ENCODE measurements at regions not wholly inside any gene's neighbourhood (a gene's known extent, or its start where the extent isn't known, plus 50 kb on each side); places are given as distances from the start of the nearest gene placed in this dataset.

DNA sequence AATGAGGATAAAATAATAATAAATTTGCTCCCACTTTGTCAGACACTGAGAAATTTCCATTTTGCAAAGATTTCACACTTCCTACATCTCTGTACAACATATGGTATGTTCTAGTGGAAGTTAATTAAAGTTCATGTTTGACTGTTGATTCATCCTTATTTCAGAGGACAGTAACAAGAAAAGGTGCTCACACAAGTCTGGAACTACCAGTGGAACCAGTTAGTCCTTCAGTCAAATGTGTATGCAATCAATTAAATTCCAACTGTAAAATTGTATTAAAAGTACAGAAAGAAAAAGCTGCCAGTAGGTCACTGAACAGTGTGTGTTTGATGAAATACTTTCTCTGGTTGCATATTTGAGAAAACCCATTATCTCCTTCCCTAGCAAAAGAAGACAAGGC is 496.0 kb upstream of the PKN2 start:
- DNase-seq: no peak

- DNase-seq: no peak
Observed at GRCh38 chr1:88189525-88189924, 494.5 kb upstream of the PKN2 start.

DNA sequence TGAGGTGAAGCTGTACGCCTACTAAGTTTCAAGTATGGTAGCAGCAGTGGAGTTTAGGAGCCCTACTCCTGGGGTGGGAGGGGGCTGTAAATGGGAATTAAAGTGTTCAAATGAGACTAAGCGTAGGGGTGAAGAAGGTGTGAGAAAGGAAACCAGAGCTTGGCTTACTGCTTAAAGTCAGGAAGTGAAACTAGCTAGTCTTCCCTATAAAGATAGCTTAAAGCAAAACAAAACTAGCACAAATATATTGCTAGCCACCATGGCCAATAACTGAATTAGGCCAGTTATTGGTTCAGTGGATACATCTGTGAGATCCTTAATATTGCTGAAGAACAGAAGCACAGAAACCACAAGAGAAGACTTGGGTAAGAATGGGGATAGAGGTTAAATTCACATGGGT is 492.2 kb upstream of the PKN2 start:
- no peak for DNase-seq

- DNase-seq: no peak
Observed at GRCh38 chr1:88194542-88194941, 489.5 kb upstream of the PKN2 start.

DNA sequence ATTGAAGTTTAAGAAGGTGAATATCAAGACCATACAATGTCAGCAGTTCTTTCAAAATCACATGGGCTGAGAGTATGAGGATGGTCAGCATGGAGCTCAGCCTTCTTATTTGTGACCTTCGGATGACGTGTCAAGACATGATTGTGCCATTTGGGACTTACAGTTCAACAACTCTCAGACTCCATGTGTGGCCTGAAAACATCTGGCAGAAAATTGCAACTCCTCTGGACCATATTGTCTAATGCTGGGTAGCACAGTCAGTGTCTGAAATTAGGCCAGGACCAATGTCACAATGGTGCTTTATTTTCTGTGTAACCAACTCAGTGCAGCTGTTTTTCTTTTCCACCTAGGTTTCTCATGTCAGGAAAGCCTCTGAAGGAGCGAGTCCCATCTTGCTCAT is 483.5 kb upstream of the PKN2 start:
- DNase-seq: no peak

GRCh38 chr1:88204111-88204510 is 480.0 kb upstream of the PKN2 start:
- DNase-seq: no peak

DNA sequence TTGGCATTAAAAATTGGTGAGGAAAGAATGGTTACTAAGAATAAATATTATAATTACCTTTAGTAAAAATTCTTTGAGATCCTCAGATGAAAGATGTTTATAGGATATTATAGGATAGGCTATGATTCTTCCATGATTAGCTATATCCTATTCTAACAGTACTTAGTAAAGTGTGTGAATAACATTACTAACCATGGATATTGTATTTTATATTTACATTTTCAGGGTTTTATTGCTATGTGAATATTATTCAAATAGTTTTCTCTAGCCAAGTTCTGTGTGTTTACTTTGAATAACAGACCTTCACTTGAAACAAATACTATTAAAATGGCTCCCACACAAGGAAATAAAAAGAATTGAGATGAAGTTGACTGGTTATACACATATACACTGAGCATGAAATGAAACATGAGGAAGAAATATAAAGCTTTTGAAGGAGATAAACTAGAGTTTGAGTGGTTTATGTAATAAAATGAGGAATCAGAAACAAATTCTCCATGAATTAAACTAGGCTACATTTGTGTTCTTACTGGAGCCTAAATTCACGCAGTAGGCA is 479.4 kb upstream of the PKN2 start:
- no peak for DNase-seq

DNA sequence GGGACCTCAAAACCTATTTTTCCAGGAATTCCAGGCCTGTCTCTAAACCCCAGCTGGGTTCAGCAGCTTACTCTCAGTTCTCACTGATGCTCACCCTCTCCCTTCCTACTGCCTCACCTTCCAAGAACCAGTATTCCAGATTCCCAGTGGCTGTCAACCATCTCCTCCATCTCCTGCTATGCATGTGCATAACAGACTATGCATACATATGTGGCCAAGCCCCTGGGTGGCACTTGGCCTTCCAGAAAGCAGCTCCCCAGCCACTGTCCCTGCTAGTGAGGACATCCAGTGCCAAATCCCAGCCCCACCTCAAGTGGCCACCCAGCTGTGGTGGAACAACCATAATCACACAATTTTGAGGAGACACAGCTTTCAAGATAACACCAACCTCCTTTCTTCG is 475.7 kb upstream of the PKN2 start:
- no peak for DNase-seq

DNA sequence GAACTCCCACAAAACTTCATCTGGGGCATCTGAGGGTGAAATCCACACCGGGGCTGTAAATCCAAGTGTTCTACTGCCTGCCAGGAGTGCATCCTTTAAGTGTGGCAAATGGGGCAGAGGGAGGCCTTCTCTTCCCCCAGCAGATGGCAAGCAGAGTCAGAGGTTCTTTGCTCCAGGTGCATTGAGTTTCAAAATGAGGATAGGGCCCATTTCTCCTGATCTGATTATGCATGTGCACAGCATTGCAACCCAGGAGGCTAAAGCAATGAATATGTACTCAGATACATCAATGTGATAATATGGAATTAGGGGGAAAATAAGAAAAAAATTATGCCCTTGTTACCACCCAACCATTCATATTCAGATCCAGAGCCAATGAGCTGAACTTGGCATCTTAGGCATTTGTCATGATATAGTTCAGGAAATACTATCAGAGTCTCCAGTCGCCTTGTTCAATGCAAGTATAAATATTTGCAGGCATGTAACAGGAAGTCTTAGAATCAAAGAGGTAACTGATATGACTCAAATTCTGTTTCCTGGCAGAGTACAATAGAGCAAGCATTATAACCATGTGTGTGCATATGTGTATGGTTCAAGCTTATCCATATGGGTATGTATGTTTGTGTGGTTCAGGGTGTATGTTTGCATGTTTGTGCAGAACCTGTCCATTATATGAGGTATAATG is 473.8 kb upstream of the PKN2 start:
- DNase-seq: no peak

DNA sequence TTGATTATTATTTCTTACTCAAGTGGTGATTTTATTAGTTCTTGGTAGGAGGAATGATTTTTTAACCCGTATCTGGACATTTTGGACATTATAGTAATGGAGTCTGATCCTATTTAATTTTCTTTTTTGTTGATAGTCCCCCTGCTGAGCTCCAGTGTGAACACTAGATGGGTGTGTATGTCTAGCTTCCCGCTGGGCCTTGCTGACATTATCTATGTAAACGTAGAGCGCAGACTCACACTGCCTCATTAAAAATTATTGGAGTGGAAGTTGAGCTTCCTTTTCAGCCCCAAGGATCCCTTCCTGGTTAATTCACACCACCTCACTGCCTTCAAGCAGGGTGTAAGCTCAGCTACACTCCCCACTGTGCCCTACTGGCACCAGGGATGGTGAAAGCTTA is 467.6 kb upstream of the PKN2 start:
- no peak for DNase-seq

DNA sequence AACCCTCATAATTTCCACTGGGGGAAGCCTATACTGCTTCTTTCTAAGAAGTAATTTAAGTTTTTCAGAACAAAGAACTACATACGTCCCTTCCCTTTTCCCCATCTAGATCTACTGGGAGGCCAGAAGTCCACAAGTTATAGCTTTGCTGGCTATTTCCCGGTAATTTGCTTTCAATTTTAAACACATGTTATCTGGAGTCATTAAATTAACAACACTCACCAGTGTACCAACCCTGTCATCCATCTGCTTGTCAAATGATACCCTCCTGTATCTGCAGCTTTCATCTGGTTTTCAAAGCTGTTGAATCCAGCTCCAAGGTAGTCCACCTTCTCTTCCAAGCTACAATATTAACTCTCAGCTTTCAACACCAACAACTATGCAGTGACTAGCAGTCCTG is 466.7 kb upstream of the PKN2 start:
- no peak for DNase-seq

- no peak for DNase-seq
Observed at GRCh38 chr1:88219521-88219920, 464.6 kb upstream of the PKN2 start.

DNA sequence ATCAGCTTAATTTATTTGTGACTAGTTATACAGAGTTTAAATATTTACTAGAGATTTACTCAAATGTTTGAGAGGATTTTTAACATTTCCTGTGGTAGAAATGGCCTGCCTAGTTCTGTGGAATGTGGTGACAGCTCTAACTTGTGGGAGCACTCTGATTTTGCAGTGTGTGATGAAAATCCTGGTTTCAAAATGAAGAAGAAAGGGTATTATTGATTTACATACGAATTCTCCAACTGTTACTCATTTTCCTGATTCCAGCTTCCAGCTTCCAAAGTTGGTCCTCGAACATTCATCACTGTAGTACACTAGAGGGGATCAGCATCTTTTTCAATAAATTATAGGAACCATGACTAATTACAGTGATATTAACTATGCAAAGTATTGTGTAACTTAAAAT is 462.7 kb upstream of the PKN2 start:
- DNase-seq: no peak

GRCh38 chr1:88224906-88225305 is 459.2 kb upstream of the PKN2 start:
- no peak for DNase-seq

DNA sequence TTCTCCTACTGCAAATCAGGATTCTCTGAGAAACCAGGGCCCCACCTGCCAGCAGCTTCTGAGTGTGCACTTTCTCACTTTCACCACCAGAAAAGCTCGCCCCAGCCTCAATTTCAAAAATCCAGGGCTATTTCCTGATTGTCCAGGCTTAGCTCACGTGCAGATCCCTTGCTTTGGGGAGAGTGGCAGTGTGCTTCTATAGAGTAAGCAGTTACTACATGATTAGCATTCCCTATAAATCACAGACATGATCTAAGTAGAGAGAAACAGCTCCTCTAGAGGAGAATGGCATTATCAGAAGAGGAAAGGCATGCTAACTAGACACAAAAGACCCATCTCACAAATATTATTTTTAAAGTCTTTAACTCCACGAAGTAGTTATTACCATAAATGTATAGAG is 456.0 kb upstream of the PKN2 start:
- DNase-seq: no peak

DNA sequence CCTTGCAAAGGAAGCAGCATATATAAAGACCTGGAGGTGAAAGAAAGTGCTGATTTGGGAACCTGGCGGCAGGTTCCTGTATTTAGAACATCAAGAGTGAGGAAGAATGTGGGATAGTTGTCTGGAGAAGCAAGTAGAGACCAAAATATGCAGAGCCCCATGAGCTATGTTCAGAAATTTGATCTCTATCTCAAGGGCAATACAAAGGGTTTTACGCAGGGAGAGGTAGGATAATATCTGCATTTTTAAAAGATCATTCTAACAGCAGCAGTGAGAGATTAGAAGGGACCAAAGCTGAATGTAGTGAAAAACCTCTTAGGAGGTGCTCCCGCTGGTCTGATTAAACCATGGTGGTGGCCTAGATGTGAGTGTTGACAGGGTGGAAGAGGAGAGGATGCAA is 453.9 kb upstream of the PKN2 start:
- DNase-seq: no peak

DNA sequence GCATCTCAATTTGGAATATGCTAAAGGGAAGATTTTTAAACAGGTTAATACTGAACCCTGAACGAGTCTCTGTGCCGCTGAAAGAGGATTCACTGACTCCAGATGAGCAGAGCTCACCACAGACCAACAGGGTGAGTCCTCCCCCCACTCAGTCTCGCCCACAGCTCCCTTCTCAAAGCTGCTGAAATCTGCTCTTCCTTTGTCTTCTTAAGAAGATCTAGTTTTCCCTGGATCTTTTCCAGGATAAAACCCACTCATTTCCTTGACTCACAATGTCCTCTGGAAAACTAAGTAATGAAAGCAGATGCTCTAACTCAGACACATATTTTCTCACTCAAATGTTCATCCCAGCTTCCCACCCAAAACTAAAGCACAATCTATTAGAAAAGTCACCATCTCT is 447.0 kb upstream of the PKN2 start:
- no peak for DNase-seq

DNA sequence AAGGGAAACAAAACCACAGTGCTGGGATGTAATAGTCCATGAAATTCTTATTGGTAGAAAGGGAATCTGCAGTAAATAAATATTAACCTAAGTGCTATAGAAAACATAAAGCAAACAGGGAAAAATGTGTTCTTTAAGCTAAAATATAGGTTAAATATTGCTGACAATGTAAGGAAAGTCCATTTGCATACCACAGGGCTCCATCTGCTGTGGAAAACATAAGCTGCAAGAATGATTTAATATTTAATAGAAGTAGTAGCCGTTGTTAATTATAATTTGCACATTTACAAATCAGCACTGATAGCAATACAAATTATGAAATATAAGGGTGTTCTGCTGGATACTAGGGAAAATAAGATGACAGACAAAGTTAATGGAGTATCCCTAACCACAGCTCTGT is 444.9 kb upstream of the PKN2 start:
- DNase-seq: no peak

DNA sequence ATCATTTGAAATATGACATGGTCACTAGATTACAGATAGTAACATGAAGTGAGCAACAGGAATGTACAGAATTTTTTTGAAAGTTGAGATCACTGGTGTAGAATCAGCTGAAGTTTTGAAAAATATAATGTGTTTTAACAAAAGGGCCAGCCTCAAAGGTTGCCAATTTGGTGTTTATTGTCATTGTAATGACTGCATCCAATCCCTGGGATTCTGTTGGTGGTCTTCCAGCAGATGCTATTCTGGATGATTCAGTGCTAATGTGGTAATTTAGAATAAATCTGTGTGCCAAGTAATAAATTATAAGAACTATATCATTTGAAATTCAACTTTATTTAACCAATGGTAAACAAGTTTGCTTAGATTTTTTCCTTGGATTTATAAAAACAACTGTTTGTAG is 436.4 kb upstream of the PKN2 start:
- DNase-seq: no peak

DNA sequence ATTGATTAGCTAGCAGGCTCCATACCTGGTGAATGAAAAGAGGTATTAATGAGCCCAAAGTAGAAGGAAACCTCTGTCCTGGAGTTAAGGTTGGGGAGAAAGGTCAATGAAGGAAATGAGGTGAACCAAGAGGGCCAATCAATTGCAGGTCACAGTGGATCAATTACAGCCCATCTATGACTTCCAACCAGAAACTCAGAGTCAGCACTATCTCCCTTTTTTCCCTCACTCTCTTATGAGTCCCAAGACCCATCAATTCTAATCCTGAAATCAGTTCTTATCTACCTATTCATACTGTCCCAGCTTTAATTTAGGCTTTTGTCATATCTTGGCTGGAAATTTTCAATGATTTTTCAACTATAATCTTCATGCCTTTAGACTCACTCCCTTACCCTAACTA is 433.2 kb upstream of the PKN2 start:
- DNase-seq: no peak

- DNase-seq: no peak
Observed at GRCh38 chr1:88252745-88253144, 431.3 kb upstream of the PKN2 start.

DNA sequence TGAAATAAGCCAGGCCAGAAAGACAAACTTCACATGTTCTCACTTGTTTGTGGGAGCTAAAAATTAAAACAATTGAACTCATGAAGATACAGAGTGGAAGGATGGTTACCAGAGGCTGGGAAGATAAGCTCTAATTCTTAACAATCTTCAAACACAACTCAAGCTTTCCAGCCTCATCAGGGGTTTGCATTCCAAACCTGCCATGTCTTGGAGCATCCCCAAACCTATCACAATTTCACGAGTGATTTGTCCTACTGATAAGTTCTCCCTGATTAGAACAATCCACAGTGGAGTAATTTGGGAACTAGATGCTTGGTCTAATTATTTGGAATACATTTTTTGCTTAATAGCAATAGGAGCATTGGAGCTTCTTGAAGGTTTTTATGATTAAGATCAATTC is 418.5 kb upstream of the PKN2 start:
- DNase-seq: no peak

DNA sequence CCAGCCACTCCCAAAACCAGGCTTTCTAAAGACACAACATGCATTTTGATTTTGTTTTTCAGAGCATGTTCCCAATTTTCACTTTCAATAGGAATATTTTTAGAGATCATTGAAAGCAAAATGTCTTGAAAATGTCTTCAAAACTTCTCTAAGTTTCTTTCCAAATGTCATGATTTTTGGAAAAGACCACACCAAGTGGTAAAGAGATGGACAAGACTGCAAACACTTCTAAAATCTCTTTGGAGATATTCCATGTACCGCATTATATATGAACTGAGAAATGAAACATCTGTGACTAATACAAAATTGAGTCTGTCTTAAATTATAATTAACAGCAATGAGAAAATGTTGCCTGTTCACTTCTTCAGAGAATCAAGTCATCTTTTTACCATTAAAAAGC is 418.0 kb upstream of the PKN2 start:
- no peak for DNase-seq

DNA sequence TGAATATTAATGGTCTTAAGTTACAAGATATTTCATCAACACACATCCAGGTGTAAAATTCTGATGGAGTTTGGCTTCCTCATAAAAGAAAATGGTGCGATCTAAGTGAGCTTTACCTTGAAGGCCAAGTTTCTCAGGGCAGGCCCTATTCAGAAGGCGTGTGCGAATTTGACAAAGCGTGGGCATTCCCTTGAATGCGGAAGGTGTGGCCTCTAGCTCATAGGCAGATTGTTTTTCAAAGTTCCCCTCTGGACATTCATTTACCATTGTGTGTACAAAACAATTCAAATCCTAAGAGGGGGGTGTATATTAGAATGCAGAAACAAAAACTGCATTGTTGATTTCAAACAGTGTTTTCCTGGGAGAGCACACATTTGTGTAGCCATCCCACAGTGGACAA is 411.9 kb upstream of the PKN2 start:
- no peak for DNase-seq

- DNase-seq: no peak
Observed at GRCh38 chr1:88274431-88274830, 409.6 kb upstream of the PKN2 start.

Data from stimulated activated CD4-positive, alpha-beta T cell treated with anti-CD3 and anti-CD28 coated beads, Interleukin-4, amount 100 ng/mL, for 24 hours (primary cell).